Ascending aorta (tissue), 2 donors: ENCODE measurements at regions not wholly inside any gene's neighbourhood (a gene's known extent, or its start where the extent isn't known, plus 50 kb on each side); places are given as distances from the start of the nearest gene placed in this dataset.

ENCODE experiments used
- DNase-seq, 2 donors: peaks; one replicate each; pipeline ENCODE4 v3.0.0-alpha.2; 2019; ENCODE audit warnings: low spot score in 2 of 2
- H3K27ac ChIP-seq, 2 donors: fragments of 200-600 bp; sonication (generic); one replicate each; pipeline ENCODE4 v1.5.1; 2016 to 2017; ENCODE audit warnings: mild to moderate bottlenecking in 1 of 2
- H3K27me3 ChIP-seq: fragments of 200-600 bp; sonication (generic); one replicate; pipeline ENCODE4 v1.5.1; 2017
- H3K36me3 ChIP-seq, 2 donors: fragments of 200-600 bp; sonication (generic); one replicate each; pipeline ENCODE4 v1.5.1; 2016
- H3K4me1 ChIP-seq, 2 donors: fragments of 200-600 bp; sonication (generic); one replicate each; pipeline ENCODE4 v1.5.1; 2016 to 2017; ENCODE audit warnings: mild to moderate bottlenecking in 1 of 2
- H3K4me3 ChIP-seq, 2 donors: fragments of 200-600 bp; sonication (generic); one replicate each; pipeline ENCODE4 v1.5.1; 2016 to 2017; ENCODE audit warnings: mild to moderate bottlenecking in 1 of 2
- H3K9me3 ChIP-seq, 2 donors: fragments of 200-600 bp; sonication (generic); one replicate each; pipeline ENCODE4 v1.5.1; 2016
- CTCF ChIP-seq, 3 experiments: fragments of 200-600 bp in 2 of 3; fragments of 450-650 bp in 1 of 3; sonication (generic) in 2 of 3; IDR thresholded peaks; one replicate each; pipeline ENCODE4 v1.5.1; 2016 to 2019; ENCODE audit warnings: antibody characterized with exemption in 3 of 3, mild to moderate bottlenecking in 1 of 3, moderate library complexity in 1 of 3
- intact Hi-C: fragments of 100-400 bp; cut with DNase I; formaldehyde crosslinking; loops from one replicate; pipeline ENCODE4 v1.15.1; 2023

DNA sequence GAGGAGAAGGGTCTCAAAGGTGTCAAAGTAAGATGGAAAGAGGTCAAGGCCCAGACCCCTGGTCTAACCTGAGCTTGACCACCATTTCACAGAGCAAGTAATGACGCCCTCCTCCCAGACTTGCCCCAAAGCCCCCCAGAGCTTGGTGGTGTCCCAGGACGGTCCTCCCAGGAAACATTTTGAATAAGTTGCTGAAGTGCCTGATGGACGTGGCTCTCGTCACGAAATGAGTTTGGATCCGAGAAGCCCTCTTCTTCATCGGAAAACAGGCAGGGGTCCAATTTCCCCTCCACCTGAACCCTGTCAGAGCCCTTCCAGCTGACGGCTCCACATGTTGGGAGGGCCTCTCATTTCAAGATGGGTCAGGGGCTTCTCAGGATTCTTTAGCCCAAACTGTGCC, 54.5 kb upstream of the TPM4 start:
- no peak for TF ChIP-seq CTCF (IDR thresholded peaks at IDR 0.05)
- no peaks in the 10 kb centered on the region for H3K36me3 ChIP-seq
- DNase-seq: no peak
- no peaks in the 10 kb centered on the region for H3K27me3 ChIP-seq
- no peak overlapping the region for H3K27ac ChIP-seq
- intact Hi-C loops: no loop called here
- H3K4me1 ChIP-seq: no peaks in the 10 kb centered on the region
- H3K9me3 ChIP-seq: no peaks in the 10 kb centered on the region
- no peak overlapping the region for H3K4me3 ChIP-seq

DNA sequence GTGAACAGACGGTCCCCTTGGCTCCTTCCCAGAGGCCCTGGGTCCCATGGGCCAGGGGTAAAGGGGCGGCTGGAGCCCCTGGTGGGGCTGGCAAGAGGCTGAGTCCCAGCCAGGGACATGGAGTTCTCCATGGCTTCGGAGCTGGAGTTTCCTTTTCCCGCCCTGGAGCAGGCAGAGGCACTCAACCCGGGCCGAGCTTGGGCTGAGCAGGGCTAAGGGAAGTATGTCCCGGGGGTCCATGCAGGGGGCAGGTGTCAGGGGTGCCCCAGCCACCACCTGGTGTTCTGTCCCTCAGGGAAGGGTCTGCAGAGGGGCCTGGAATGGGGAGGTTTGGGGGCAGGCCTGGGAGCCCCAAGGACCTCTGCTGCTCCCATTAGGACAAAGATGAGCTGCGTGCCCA, 54.0 kb upstream of the TPM4 start:
- no peaks in the 10 kb centered on the region for H3K4me1 ChIP-seq
- TF ChIP-seq CTCF (IDR thresholded peaks at IDR 0.05): no peak
- H3K27me3 ChIP-seq: no peaks in the 10 kb centered on the region
- no peak for DNase-seq
- H3K27ac ChIP-seq: no peak overlapping the region
- H3K4me3 ChIP-seq: no peak overlapping the region
- no peaks in the 10 kb centered on the region for H3K36me3 ChIP-seq
- H3K9me3 ChIP-seq: no peaks in the 10 kb centered on the region
- intact Hi-C loops: no loop called here

- no peak for DNase-seq
Observed at GRCh38 chr19:16022681-16023080, 53.6 kb upstream of the TPM4 start.

GRCh38 chr19:16023146-16023915, 53.0 kb upstream of the TPM4 start:
- no peaks in the 10 kb centered on the region for H3K9me3 ChIP-seq
- no peak for TF ChIP-seq CTCF (IDR thresholded peaks at IDR 0.05)
- no peak overlapping the region for H3K27ac ChIP-seq
- no peak overlapping the region for H3K4me3 ChIP-seq
- H3K4me1 ChIP-seq: no peaks in the 10 kb centered on the region
- no peaks in the 10 kb centered on the region for H3K27me3 ChIP-seq
- no peak for DNase-seq
- intact Hi-C loops: no loop called here
- no peaks in the 10 kb centered on the region for H3K36me3 ChIP-seq

More at GRCh38 chr19:16022681-16023080, 53.6 kb upstream of the TPM4 start:
- Histone ChIP-seq H3K9me3 (no peaks in the 10 kb centered on the region), H3K4me3 (no peak overlapping the region), H3K27me3 (no peaks in the 10 kb centered on the region), H3K36me3 (no peaks in the 10 kb centered on the region), H3K27ac (no peak overlapping the region), H3K4me1 (no peaks in the 10 kb centered on the region)
- TF ChIP-seq CTCF (IDR thresholded peaks at IDR 0.05): no peak
- intact Hi-C loops: no loop called here

DNA sequence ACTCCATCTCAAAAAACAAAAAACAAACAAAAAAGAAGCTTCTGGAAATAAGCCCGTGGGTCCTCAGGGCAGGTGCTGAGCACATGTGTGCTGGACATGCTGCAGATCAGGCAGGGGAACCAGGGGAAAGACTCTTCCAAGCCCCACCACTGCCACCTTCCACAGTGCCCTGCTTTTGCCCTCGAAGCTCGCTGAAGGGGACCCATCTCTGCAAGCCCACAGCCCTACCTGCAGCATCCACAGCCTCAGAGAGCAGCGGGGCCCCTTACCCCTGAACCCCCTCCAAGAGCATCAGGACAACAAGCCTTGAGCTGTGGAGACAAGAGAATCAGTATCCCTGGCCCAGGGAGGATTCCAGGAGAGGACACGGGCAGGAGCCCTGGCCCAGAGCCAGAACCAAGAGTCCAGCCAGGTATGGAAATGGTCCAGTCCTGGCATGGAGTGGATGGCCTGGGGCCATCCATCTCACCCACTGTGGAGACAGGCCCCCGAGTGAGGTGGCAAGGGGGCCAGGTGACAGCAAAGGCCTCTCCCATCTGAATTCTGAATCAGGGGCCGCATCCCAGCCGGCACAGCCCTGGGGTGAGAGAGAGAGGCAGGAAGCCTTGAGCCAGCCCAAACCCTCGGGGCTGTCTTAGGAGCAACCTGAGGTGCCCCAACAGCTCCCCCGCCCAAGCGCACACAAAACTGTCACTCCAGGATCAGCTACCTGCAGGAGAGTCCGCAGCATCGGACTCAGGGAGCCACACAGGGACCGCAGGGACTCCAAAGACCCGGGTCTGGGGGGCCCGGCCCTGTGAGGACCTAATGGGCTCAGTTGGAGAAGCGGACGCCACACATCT, 51.8 kb upstream of the TPM4 start:
- H3K27ac ChIP-seq: no peak overlapping the region
- intact Hi-C loops: loop anchor here (1.0 kb wide), 1 partner anchor 158 kb away; no protein-coding TSS in a partner anchor
- DNase-seq: no peak
- no peak for TF ChIP-seq CTCF (IDR thresholded peaks at IDR 0.05)
- H3K4me1 ChIP-seq: no peaks in the 10 kb centered on the region
- no peaks in the 10 kb centered on the region for H3K9me3 ChIP-seq
- no peaks in the 10 kb centered on the region for H3K36me3 ChIP-seq
- H3K4me3 ChIP-seq: no peak overlapping the region
- H3K27me3 ChIP-seq: no peaks in the 10 kb centered on the region
